Stimulated activated CD4-positive, alpha-beta T cell treated with anti-CD3 and anti-CD28 coated beads, Interleukin-1b, Interleukin-23, amount 100 ng/mL, for 48 hours (primary cell): ENCODE measurements at regions not wholly inside any gene's neighbourhood (a gene's known extent, or its start where the extent isn't known, plus 50 kb on each side); places are given as distances from the start of the nearest gene placed in this dataset.

Experiments
- DNase-seq: peaks from one replicate; pipeline ENCODE4 v3.0.0-alpha.2; 2020

DNA sequence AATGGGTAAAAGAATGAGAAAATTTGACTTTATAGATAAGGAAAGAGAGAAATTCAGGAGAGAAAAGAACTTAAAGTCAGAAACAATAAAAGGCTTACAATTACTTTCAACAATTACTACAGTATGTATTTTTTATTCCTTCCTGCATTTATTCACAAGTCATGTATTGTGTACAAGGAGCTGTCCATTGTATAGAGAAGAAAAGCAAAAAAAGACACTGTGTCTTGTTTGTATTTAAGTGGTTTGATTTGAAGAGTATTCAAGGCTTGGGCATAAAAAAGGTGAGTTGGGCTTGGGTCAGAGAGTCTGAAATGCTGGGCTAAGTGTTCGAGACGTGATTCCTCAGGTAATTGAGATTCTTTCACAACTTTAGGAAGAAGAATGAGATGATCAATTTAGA, 394.2 kb upstream of the ROBO2 start:
- DNase-seq: no peak

DNA sequence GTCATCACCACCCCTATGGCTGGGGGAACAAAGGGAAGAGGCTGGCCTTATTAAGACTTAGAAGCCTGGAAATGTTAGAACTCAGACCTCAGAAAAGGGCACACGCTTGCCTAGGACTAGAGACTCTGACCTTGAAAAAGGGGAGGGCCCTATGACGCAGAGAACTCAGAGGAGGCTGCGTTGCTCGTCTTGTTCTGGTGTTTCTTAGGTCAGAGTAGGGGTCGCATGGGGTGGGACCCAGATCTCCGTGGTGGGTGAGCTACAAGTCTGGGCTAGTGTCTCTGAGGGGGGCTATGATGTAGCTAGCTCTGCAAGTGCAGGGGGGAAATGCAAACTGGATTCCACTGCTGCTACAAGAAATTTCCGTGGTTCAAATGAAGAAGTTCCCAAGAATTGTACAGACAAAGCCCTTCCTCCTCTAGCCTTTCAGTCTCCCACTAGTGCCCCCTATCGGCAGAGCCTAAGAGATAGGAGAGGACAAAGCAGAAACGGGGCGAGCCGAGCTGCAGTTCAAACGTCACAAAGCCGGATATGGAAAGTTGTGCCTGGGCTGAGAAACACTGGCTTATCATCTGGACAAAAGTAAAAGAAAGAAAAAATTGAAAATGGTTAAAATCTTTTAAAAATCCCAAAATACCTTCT, 392.9 kb upstream of the ROBO2 start:
- no peak for DNase-seq

DNA sequence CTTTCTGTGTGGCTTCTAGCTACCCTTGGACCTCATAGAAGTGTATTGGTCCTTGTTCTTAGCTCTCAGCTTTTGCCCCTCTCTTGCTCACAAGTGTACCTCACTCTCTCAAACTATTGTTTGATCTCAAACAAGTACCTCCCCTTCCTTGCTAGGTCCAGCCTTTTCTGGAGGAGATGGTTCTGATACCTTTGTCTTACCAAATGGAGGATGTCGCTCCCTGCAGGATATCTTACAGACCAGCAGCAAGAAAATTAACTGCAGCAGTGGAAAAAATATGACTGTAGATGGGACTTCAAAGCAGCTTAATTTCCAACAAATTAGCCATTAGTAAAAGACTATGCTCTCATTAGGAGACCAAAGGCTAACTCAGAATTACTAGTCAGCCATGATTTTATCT, 388.1 kb upstream of the ROBO2 start:
- no peak for DNase-seq

DNA sequence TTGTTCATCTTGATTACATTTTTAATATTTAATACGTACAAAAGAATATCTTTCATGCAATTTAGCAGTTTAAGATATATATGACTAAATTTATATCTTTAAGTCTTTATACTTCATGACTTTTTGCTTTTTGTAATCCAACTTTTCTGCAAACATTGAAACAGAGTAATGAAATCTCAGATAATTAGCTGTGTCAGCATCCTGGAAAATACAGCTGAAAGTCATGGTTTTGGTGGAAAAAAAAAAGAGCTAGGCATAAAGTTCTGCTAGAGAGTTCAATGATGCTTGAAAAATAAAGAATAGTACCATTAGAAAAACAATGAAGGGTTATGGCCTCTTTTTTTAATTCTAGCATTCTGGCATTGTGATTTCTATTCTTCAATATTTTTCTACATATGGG, 387.4 kb upstream of the ROBO2 start:
- no peak for DNase-seq

DNA sequence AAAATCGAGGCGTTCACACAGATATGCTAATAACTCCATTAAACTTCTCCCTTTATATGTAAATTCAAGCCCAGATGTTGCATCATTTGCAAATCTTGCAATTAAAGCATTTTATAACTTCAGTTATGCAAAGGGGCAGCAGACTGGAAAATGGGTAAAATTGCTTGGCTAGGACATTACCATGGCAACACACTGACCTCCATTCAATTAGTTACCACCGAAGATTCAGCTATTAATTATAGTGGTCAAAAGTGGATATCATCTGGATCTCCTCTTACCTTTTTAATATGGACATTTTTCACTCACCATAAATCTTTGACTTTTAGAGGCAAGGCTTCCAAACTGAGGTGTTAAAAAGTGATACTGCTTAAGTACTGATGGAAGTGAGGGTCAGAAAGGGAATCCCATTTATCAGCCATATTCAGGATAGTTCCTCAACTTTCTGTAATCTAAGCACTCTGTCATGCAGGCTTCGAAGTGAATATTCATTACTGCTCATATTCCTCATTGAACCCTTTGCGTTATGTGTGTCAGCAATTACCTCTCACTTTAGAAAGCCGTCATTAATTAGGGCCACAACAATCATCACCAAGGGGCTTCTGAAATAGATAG, 386.2 kb upstream of the ROBO2 start:
- DNase-seq: no peak

DNA sequence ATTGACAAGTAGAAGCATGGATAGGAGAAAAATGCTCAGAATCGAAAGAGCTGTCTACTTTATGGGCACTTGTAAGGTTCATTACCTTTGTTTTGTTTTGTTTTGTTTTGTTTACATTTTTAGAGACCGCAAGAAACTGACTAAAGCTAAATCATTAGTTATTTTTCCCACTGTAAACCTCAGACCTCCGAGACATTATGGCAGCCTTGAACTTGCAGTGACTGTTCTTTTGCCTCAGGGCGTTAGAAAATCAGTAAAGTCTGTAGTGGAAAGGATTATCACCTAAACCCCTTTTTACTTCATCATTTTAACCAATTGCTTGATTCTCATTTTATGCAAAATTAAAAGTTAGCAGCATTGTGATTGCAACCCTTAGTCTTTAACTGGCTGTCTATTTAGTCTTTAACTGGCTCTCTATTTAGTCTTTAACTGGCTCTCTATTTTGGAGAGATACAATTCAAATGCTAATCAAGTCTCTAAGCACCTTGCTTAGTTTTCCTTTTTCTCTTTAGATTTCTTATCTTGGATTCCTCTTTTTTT, 383.3 kb upstream of the ROBO2 start:
- no peak for DNase-seq

DNA sequence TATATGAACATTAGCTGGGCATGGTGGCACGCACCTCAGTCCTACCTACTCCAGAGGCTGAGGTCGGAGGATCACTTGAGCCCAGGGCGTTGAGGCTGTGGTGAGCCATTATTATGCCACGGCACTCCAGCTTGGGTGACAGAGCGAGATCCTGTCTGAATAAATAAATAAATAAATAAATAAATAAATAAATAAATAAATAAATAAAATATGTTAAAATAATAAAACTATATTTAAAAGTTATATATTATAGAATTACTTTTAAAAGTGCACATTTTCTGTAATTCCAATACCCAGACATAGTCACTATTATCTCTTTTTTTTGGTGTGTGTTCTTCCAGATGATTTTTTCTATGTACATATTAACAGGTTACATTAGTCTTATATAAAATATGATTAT, 382.0 kb upstream of the ROBO2 start:
- DNase-seq: no peak

DNA sequence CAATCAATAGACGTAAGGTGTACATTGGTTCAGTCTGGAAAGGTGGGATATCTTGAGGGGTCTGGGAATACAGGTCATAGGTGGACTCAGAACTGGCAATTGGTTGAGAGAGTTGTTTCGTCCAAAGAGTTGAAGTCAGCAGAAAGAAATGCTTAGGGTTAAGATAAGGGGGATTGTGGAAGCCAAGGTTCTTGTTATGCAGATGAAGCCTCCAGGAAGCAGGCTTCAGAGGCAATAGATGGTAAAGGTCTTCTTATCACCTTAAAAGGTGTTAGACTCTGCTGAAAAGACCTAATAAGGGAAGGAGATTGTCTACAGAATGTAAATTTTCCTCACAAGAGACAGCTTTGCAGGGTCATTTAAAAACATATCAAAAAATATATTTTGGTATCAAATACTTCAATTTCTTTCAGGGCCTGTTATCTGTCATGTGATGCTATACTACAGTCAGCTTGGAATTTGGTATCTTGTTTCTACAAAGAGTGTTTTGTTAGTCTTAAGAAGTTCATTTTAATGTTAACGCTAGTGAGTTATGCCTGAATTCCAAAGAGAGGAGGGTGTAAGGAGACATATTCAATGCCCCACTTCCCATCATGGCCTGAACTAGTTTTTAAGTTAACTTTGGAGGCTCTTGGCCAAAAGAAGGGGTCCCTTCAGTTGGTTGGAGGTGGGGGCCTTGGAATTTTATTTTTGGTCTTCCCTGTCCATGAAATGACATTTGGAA, 378.2 kb upstream of the ROBO2 start:
- no peak for DNase-seq

DNA sequence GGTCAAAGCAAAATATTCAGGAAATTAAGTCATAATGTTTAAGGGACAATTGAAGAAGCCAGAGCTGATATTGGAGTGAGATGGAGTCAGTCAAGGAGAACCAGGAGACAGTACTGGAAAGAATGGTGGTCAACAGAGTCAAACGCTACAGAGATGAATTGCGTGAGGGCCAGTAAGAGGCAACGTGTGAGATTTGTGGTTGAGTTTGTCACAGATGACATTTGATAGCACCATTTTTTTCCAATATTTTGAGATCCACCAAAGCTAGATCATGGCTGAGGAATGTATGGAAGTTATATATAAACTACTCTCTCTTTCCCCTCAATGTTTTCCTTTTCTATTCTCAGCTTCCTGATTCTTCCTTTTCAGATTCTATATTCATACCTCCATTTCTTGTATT, 375.1 kb upstream of the ROBO2 start:
- no peak for DNase-seq

DNA sequence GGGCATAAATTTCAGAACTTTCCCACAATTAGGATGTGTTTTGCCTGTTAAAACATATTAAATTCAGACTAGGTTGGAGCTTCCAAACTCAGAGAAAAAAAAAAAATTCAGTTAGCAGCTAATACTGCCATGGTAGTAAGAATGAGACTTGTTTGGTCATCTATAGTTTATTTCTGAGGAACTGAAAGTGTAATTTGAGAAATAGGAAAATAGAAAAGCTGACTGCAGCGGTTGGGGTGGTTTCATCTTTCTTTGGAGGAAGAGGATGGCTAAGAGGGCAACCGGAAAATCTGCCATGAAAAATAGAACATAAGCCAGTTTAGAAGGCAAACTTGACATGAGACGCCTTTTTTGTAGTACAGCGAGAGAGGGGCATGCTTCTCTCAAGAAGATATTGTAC, 371.2 kb upstream of the ROBO2 start:
- DNase-seq: no peak

DNA sequence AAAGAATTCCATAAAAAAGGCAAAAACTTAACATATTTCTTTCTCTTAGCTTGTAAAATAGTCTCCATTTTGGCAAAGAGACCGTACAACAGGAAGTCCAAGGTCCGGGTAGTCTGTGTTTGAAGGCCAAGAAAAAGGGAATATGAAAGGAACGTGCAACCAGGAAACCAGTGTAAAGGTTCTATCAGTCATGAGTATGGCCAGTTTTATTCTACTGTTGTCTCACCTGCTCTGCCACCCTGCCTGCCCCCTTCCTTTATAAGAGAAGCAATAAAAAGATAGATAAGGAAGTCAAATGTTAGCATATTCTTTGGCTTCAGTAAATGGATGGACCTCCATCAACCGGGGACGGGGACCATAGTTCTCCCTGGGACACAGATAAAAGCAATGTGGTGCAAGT, 370.6 kb upstream of the ROBO2 start:
- no peak for DNase-seq

DNA sequence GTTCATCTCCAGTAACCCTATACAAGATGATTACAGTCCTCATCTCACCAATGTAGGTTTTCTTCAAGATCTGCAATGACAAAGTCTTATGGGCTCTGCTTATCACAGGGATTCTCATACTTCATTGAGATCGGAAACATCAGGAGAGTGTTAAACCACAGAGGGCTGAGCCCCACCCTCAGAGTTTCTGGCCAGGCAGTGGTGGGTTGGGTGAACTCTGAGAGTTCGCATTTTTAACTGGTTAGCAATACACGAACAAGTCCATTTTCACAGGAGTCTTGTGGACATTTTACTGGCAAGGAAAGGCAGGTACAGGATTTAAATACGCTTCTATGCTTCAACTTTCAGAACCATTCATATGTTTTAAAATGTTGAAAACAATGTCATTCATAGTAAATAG, 366.7 kb upstream of the ROBO2 start:
- no peak for DNase-seq

DNA sequence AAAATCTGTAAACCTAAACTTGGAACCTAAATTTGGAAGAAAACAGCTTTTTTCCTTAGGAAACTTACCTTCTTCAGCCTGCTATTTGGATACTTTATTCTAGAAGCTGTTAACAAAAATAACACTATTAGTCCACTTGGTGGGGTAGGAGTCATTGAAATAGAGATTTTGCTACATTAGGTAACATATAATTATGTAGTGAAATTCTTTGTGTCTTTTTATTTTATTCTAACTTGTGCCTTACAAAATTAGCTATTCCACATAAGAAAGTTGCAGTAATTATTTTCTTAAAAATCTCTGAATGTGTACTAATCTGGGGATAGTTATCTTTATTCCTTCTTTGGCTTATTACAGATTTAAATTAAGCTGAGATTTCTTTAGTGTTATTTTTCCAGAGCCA, 360.4 kb upstream of the ROBO2 start:
- DNase-seq: no peak

DNA sequence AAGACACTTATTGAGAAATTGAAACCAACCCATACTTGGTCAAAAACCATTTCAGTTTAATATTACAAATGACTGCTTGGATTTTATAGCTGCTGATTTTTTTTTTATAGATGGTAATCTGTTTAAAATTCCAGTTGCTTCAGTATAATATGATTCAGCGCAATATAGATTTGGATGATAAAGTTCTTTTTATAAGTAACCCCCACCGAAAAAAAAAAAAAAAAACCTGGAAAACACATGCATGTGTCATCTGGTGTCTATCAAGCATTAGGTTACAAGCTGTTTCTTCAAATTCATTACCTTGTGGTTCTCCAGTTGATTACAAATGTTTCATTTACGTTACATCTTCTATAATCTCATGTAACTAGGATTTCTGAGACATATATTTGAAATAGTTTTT, 356.6 kb upstream of the ROBO2 start:
- no peak for DNase-seq

DNA sequence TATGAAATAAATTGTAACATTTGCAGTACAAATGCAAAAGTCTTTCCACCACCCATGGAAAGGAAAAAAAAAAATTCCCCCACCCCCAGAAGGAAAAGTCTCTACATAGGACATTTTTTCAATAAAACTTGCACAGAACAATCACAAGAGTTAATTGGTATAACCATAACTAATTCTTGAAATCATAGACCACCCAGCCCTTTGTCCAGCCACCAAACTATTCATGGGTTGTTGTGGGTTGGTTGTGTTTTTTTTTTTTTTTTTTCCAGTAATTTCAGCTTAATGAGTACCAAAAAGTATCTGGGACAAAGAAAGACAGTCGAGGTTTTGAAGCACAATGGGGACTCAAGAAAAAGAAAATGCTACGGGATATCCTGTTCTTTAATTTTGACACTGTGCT, 355.0 kb upstream of the ROBO2 start:
- DNase-seq: no peak

DNA sequence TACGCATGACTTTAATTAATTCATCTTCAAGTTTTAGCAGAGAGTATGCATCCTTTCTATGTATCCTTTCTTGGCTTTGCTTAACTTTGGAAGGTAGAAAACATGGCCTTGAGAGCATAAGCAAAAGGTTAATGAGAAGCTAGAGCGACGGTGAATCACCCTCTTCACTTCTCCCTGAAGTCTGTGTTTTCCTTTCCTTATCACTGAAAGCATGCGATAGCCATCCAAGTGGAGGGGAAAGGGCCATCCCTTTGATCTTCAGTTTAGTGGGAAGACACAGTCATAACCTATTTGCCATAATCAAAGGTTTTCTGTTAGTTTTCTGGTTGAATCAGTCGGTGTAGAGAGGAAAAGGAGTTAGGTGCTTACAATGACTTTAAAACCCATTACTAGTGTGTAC, 354.0 kb upstream of the ROBO2 start:
- DNase-seq: no peak

DNA sequence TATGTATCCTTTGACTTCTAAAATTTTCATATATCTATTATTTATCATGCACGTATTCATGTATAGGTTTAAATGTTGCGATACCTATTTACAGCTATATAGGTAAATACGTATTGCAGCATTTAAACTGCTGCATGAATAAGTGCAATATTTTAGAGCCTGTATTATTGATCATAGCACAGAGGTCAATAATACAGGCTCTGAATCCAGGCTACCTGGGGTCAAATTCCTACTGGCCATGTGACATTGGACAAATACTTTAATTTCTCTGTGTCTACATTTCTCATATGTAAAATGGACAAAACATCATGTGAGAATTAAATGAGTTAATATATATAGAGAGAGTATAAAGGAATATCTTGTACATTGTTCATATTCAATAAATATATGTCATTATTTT, 352.9 kb upstream of the ROBO2 start:
- no peak for DNase-seq

DNA sequence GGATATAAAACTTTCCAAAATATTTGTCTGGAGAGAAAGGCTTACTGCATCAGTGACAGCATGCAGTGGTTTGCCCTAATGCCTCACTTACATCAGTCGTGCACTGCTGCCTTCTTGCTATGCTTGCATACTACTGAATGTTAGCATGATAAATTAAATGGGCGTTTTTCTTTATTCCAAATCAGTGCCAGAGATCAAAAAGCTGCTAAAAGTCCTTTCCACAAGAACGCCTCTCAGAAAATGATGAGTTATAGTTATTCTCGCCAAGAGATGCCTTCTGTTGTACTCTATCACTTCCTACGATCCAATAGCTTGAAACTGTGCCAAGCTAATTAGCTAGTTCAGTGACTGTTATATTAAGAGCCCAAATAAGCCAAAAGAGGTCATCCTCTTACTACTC, 345.8 kb upstream of the ROBO2 start:
- DNase-seq: no peak

DNA sequence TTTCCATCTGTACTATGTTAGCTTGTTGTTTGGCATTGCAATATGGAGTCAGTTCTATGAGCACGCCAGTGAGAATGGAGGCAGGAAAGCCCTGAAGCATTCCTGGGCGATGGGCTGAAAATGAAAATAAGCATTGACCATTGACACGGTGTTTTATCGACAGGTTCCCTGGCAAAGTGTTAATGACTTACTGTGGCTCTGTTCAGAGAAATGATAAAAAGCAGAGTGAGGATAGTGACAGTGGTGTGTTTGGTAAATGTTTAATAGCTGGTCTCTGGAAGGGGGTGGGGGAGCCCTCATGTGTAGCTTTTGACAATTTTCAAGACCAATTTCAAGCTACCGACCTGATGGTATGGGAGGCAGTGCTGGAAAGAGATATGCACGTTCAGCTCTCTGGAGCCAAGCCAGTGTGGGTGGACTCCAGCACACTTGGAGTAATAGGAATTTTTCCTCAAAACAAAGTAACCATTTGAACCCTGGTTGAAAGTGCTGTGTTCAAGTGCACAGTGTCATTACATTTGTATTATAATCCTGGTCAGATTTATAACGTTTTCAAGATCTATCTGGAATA, 341.7 kb upstream of the ROBO2 start:
- DNase-seq: no peak

DNA sequence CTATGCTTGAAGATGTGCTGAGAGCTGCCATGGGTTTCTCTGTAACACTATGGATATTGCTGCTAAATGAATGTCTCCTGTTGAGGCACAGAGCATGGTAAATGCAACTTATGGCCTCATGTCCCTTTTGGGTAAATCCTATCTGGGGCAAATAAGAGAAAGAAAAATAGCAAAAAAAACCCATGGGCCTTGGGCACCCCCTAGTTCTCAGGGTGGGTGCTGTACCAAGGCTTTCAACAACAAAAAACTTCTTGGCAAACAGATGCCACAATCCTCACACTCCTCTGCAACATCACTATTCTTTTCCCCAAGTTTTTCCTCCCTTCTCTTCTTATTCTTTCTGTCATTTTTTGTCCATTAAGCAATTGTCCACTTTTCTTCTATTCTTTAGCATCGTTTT, 340.1 kb upstream of the ROBO2 start:
- no peak for DNase-seq

DNA sequence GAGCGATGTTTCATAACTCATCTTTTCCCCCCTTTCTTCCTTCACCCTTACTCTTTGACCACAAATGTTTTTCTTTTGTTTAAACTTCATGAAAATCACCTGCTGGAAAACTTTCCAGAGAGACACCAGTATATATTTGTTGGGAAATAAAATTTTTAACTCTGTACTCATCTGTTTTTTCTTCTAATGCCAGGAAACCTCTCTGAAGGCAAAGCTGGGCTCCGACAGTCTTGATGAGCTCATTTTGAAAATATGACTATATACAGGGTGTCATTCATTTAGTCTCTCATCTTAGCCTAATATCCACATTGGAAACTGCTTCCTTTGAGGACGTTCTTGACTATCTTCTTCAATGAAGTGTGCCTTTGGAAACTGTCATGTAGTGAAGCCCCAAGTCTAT, 339.6 kb upstream of the ROBO2 start:
- no peak for DNase-seq

DNA sequence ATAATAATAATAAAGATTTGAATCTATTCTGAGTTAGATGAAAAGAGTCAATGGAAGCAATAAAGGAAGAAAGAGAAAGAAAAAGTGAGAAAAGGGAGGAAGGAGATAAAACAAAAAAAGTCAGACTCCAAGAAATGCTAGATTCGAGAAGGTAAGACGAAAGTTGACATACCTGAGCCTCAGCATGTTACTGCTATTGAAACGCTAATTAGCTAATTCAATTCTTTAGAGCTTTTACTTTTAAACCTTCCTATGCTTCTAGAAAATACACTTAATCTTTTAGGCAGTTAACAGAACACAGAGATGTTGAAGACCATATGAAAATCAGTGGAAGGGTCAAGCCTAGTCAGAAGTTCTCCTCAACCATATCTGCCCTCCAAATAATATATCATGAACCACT, 337.2 kb upstream of the ROBO2 start:
- no peak for DNase-seq

DNA sequence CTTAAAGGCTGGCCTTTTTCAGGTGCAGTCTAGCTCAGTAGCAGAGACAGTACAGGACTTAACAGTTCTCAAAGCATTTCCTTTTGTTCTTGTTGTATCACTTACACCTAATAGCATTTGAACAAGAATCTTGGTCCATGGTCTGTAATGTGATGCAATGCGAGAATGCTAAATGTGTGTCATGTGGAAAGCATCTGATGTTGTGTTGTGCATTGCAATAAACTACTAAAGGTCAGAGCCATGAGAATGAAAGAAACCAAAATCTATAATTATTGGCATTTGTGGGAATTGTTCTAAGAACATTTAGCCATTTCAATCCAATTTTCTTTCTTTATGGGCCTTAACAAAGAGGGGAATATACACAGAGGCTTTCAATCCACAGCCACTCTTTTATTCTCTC, 324.5 kb upstream of the ROBO2 start:
- DNase-seq: no peak

DNA sequence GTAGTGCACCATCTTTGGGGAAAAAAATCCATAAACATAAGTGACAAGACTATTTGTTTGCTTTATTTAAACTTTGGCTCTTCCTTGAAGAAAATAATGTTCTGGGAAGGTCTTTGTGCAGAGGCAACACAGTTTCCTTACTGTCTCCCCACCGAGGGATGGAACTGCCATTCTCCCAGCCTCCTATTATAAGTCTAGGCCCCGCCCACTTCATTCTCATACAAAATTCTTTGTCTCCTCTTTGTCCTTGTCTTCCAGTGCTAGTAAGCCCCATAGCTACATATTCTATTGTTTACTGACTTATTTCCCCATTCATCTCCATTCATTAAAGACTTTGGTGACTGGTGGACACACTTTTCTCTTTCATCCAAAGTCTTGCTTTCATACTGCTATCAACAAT, 316.5 kb upstream of the ROBO2 start:
- DNase-seq: no peak
